ENCODE measurements at regions not wholly inside any gene's neighbourhood (a gene's known extent, or its start where the extent isn't known, plus 50 kb on each side); places are given as distances from the start of the nearest gene placed in this dataset.

GRCh38 chr6:156160795-156161165 lies 616.4 kb upstream of the ARID1B start:
- no peak for DNase-seq (ENCODE audit: low spot score)
- H3K36me3 ChIP-seq = no peaks in the 10 kb centered on the region
- H3K4me3 ChIP-seq = no peak overlapping the region
- H3K27me3 ChIP-seq (replicated peaks; ENCODE audit: insufficient read depth) = no peaks in the 10 kb centered on the region
- H3K27ac ChIP-seq = no peak overlapping the region
- no peaks in the 10 kb centered on the region for H3K9me3 ChIP-seq
- intact Hi-C loops (cut with DNase I) = no loop called here
- H3K4me1 ChIP-seq (replicated peaks) = no peaks in the 10 kb centered on the region
- TF ChIP-seq POLR2A (IDR thresholded peaks at IDR 0.05) (no peak), CTCF (IDR thresholded peaks at IDR 0.05) (no peak), POLR2AphosphoS5 (IDR thresholded peaks at IDR 0.05) (no peak)
- WGBS = 78% methylated on average over 3 of the region's 3 CpGs

- Histone ChIP-seq H3K27me3 (replicated peaks; ENCODE audit: insufficient read depth) (no peaks in the 10 kb centered on the region), H3K4me1 (replicated peaks) (no peaks in the 10 kb centered on the region), H3K9me3 (no peaks in the 10 kb centered on the region), H3K4me3 (no peak overlapping the region), H3K36me3 (no peaks in the 10 kb centered on the region), H3K27ac (no peak overlapping the region)
- no peak for TF ChIP-seq POLR2A (IDR thresholded peaks at IDR 0.05)
- no peak for TF ChIP-seq CTCF (IDR thresholded peaks at IDR 0.05)
- TF ChIP-seq POLR2AphosphoS5 (IDR thresholded peaks at IDR 0.05) = no peak
- 86% methylated on average over 3 of the region's 3 CpGs for WGBS
- DNase-seq (ENCODE audit: low spot score) = no peak
- intact Hi-C loops (cut with DNase I) = no loop called here
These were observed 617.0 kb upstream of the ARID1B start for GRCh38 chr6:156160007-156160794.

GRCh38 chr6:156154896-156155295 lies 622.3 kb upstream of the ARID1B start:
- TF ChIP-seq POLR2A (IDR thresholded peaks at IDR 0.05) (no peak), POLR2AphosphoS5 (IDR thresholded peaks at IDR 0.05) (no peak), CTCF (IDR thresholded peaks at IDR 0.05) (no peak)
- Histone ChIP-seq H3K9me3 (no peaks in the 10 kb centered on the region), H3K4me3 (no peak overlapping the region), H3K36me3 (no peaks in the 10 kb centered on the region), H3K27me3 (replicated peaks; ENCODE audit: insufficient read depth) (no peaks in the 10 kb centered on the region), H3K27ac (no peak overlapping the region), H3K4me1 (replicated peaks) (no peaks in the 10 kb centered on the region)
- intact Hi-C loops (cut with DNase I) = no loop called here
- DNase-seq (ENCODE audit: low spot score) = no peak
- WGBS = 74% methylated on average over 4 of the region's 4 CpGs

- no peak overlapping the region for H3K27ac ChIP-seq
- WGBS = 60% methylated on average over 1 of the region's 1 CpG
- H3K36me3 ChIP-seq = no peaks in the 10 kb centered on the region
- no peak overlapping the region for H3K4me3 ChIP-seq
- TF ChIP-seq POLR2AphosphoS5 (IDR thresholded peaks at IDR 0.05) (no peak), CTCF (IDR thresholded peaks at IDR 0.05) (no peak), POLR2A (IDR thresholded peaks at IDR 0.05) (no peak)
- no peaks in the 10 kb centered on the region for H3K4me1 ChIP-seq (replicated peaks)
- intact Hi-C loops (cut with DNase I) = no loop called here
- DNase-seq (ENCODE audit: low spot score) = no peak
- H3K9me3 ChIP-seq = no peaks in the 10 kb centered on the region
- no peaks in the 10 kb centered on the region for H3K27me3 ChIP-seq (replicated peaks; ENCODE audit: insufficient read depth)
These were observed 626.8 kb upstream of the ARID1B start for GRCh38 chr6:156150391-156150790.

- TF ChIP-seq POLR2A (IDR thresholded peaks at IDR 0.05) = no peak
- no peak for TF ChIP-seq POLR2AphosphoS5 (IDR thresholded peaks at IDR 0.05)
- TF ChIP-seq CTCF (IDR thresholded peaks at IDR 0.05) = no peak
- 69% methylated on average over 7 of the region's 7 CpGs for WGBS
- H3K27ac ChIP-seq = no peak overlapping the region
- H3K36me3 ChIP-seq = no peaks in the 10 kb centered on the region
- no peak for DNase-seq (ENCODE audit: low spot score)
- H3K9me3 ChIP-seq = no peaks in the 10 kb centered on the region
- H3K4me1 ChIP-seq (replicated peaks) = no peaks in the 10 kb centered on the region
- no peaks in the 10 kb centered on the region for H3K27me3 ChIP-seq (replicated peaks; ENCODE audit: insufficient read depth)
- H3K4me3 ChIP-seq = no peak overlapping the region
- intact Hi-C loops (cut with DNase I) = no loop called here
These were observed 630.3 kb upstream of the ARID1B start for GRCh38 chr6:156146891-156147290.

Measured in prostate gland (tissue), 2 donors.